K562 (cell line): ENCODE measurements at regions not wholly inside any gene's neighbourhood (a gene's known extent, or its start where the extent isn't known, plus 50 kb on each side); places are given as distances from the start of the nearest gene placed in this dataset.

Experiments used
- CHCHD3 ChIP-seq: fragments of 250-450 bp; sonication (Bioruptor Pico); IDR thresholded peaks from 2 replicates; pipeline ENCODE4 v2.1.2; 2022; ENCODE audit warnings: mild to moderate bottlenecking
- CXXC5 ChIP-seq: fragments of 250-450 bp; sonication (Bioruptor Pico); IDR thresholded peaks from 2 replicates; pipeline ENCODE4 v1.8.0; 2022; ENCODE audit warnings: inconsistent platforms, mild to moderate bottlenecking, moderate library complexity
- DDX20 ChIP-seq: fragments of 450-650 bp; IDR thresholded peaks from 2 replicates; pipeline ENCODE4 v1.6.1; 2016; ENCODE audit warnings: missing genetic modification characterization, low read depth, mild to moderate bottlenecking, missing compliant biosample characterization, moderate library complexity
- ESRRB ChIP-seq: fragments of 250-450 bp; sonication (Bioruptor Pico); IDR thresholded peaks from 2 replicates; pipeline ENCODE4 v1.5.0; 2020; ENCODE audit warnings: mild to moderate bottlenecking, moderate library complexity, borderline replicate concordance
- FOXM1 ChIP-seq, 2 experiments: fragments of 450-650 bp in 1 of 2; sonication (generic) in 1 of 2; formaldehyde crosslinking in 1 of 2; IDR thresholded peaks; 2 replicates each; pipeline versions ENCODE4 v1.6.1 to v1.9.0; 2017 to 2022; ENCODE audit warnings: low read depth in 2 of 2, mild to moderate bottlenecking in 2 of 2, missing genetic modification reagents in 1 of 2, moderate library complexity in 1 of 2
- ILK ChIP-seq: fragments of 450-650 bp; IDR thresholded peaks from 2 replicates; pipeline ENCODE4 v1.6.1; 2016; ENCODE audit warnings: missing genetic modification characterization, low read depth, mild to moderate bottlenecking, missing compliant biosample characterization, moderate library complexity, borderline replicate concordance
- LEF1 ChIP-seq: fragments of 450-650 bp; IDR thresholded peaks from 2 replicates; pipeline ENCODE4 v1.6.1; 2016; ENCODE audit warnings: mild to moderate bottlenecking
- MEF2A ChIP-seq: IDR thresholded peaks from 2 replicates; pipeline ENCODE4 v1.6.1; 2011; ENCODE audit warnings: low read depth, mild to moderate bottlenecking, low read length, moderate library complexity; ENCODE audit not compliant: control insufficient read depth
- ZBTB8A ChIP-seq: fragments of 450-650 bp; IDR thresholded peaks from 2 replicates; pipeline ENCODE4 v1.6.1; 2018; ENCODE audit warnings: mild to moderate bottlenecking, moderate library complexity; ENCODE audit not compliant: partially characterized antibody
- ZFP30 ChIP-seq: fragments of 250-450 bp; sonication (Bioruptor Pico); IDR thresholded peaks from 2 replicates; pipeline ENCODE4 v1.8.0; 2022; ENCODE audit warnings: moderate library complexity, mild to moderate bottlenecking, inconsistent platforms, borderline replicate concordance
- ZNF551 ChIP-seq: fragments of 250-450 bp; sonication (Bioruptor Pico); IDR thresholded peaks from 2 replicates; pipeline ENCODE4 v1.5.0; 2021; ENCODE audit warnings: mild to moderate bottlenecking, moderate library complexity
- TF ChIP-seq, protein P1 (sequence below), 2 experiments: fragments of 150-350 bp in 1 of 2; IDR thresholded peaks; 2 replicates each; pipeline ENCODE4 v1.6.1; 2012 to 2016; ENCODE audit warnings: low read depth in 2 of 2, low read length in 2 of 2, mild to moderate bottlenecking in 1 of 2, moderate library complexity in 1 of 2
- TF ChIP-seq, protein P2 (sequence below): sonication (generic); formaldehyde crosslinking; IDR thresholded peaks from 2 replicates; pipeline ENCODE4 v1.8.0; 2022; ENCODE audit warnings: mild to moderate bottlenecking, missing genetic modification reagents
- TF ChIP-seq, protein P3 (sequence below): fragments of 450-650 bp; IDR thresholded peaks from 2 replicates; pipeline ENCODE4 v1.6.1; 2016; ENCODE audit warnings: missing biosample characterization, missing genetic modification characterization
- TF ChIP-seq, protein P4 (sequence below): fragments of 250-450 bp; sonication (Bioruptor Pico); IDR thresholded peaks from 2 replicates; pipeline ENCODE4 v1.6.1; 2021; ENCODE audit warnings: mild to moderate bottlenecking

DNA sequence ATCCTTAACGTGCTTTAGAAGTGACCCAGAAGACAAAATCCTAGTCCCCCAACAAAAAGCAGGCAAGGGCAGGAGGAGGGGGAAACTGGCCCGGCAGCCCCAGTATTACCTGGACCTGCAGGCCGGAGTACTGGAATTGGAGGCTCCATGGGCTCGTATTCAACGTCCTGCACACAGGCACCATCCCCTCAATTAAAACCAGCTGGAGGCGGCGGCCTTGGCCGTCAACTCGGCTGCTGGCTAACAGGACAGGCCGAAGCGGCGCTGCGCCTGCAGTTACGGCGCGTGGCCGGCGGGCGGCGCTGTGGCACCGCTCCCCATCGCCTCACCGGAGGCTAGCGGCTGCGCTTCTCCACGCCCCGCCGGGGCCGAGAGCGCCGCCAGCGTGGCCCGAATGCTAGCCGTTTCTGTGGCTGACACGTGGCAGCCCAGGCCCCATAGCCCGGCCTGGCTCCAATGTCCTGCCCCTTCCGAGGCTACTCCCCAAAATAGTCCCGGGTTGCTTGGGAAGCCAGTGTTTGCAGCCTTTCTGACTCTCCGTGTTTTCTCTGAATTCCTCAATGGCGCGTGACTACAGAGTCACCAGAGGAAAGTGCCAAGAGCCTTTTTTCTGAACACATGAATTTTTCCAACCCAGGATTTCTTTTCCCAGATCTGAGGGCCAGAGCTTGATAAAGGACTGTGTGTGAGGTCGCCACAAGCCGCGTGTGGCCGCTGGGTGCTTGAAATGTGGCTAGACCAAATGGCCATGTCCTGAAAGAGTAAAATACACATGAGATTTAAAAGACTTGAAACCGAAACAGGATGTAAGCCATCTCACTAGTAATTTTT lies 82.5 kb downstream of the HHIPL2 start (continued):
- TF ChIP-seq, protein P1, sequence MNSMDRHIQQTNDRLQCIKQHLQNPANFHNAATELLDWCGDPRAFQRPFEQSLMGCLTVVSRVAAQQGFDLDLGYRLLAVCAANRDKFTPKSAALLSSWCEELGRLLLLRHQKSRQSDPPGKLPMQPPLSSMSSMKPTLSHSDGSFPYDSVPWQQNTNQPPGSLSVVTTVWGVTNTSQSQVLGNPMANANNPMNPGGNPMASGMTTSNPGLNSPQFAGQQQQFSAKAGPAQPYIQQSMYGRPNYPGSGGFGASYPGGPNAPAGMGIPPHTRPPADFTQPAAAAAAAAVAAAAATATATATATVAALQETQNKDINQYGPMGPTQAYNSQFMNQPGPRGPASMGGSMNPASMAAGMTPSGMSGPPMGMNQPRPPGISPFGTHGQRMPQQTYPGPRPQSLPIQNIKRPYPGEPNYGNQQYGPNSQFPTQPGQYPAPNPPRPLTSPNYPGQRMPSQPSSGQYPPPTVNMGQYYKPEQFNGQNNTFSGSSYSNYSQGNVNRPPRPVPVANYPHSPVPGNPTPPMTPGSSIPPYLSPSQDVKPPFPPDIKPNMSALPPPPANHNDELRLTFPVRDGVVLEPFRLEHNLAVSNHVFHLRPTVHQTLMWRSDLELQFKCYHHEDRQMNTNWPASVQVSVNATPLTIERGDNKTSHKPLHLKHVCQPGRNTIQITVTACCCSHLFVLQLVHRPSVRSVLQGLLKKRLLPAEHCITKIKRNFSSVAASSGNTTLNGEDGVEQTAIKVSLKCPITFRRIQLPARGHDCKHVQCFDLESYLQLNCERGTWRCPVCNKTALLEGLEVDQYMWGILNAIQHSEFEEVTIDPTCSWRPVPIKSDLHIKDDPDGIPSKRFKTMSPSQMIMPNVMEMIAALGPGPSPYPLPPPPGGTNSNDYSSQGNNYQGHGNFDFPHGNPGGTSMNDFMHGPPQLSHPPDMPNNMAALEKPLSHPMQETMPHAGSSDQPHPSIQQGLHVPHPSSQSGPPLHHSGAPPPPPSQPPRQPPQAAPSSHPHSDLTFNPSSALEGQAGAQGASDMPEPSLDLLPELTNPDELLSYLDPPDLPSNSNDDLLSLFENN (IDR thresholded peaks at IDR 0.05; ENCODE audit: low read depth in 2 of 2, low read length in 2 of 2): peak in 1 of 2 experiments; percentile 73; a peak in 2 of 4 replicates
- TF ChIP-seq, protein P2, sequence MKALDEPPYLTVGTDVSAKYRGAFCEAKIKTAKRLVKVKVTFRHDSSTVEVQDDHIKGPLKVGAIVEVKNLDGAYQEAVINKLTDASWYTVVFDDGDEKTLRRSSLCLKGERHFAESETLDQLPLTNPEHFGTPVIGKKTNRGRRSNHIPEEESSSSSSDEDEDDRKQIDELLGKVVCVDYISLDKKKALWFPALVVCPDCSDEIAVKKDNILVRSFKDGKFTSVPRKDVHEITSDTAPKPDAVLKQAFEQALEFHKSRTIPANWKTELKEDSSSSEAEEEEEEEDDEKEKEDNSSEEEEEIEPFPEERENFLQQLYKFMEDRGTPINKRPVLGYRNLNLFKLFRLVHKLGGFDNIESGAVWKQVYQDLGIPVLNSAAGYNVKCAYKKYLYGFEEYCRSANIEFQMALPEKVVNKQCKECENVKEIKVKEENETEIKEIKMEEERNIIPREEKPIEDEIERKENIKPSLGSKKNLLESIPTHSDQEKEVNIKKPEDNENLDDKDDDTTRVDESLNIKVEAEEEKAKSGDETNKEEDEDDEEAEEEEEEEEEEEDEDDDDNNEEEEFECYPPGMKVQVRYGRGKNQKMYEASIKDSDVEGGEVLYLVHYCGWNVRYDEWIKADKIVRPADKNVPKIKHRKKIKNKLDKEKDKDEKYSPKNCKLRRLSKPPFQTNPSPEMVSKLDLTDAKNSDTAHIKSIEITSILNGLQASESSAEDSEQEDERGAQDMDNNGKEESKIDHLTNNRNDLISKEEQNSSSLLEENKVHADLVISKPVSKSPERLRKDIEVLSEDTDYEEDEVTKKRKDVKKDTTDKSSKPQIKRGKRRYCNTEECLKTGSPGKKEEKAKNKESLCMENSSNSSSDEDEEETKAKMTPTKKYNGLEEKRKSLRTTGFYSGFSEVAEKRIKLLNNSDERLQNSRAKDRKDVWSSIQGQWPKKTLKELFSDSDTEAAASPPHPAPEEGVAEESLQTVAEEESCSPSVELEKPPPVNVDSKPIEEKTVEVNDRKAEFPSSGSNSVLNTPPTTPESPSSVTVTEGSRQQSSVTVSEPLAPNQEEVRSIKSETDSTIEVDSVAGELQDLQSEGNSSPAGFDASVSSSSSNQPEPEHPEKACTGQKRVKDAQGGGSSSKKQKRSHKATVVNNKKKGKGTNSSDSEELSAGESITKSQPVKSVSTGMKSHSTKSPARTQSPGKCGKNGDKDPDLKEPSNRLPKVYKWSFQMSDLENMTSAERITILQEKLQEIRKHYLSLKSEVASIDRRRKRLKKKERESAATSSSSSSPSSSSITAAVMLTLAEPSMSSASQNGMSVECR (CRISPR knock-in tag): peak; percentile 91
- no peak for TF ChIP-seq ZFP30
- TF ChIP-seq, protein P3, sequence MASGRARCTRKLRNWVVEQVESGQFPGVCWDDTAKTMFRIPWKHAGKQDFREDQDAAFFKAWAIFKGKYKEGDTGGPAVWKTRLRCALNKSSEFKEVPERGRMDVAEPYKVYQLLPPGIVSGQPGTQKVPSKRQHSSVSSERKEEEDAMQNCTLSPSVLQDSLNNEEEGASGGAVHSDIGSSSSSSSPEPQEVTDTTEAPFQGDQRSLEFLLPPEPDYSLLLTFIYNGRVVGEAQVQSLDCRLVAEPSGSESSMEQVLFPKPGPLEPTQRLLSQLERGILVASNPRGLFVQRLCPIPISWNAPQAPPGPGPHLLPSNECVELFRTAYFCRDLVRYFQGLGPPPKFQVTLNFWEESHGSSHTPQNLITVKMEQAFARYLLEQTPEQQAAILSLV (tag): no peak
- no peak for TF ChIP-seq ZBTB8A
- TF ChIP-seq ILK: no peak
- no peak for TF ChIP-seq MEF2A
- peak; percentile 96 for TF ChIP-seq CXXC5 (CRISPR knock-in tag)
- no peak for TF ChIP-seq ZNF551 (CRISPR knock-in tag)
- no peak for TF ChIP-seq ESRRB (CRISPR knock-in tag)
- no peak for TF ChIP-seq DDX20 (tag)
- TF ChIP-seq, protein P4, sequence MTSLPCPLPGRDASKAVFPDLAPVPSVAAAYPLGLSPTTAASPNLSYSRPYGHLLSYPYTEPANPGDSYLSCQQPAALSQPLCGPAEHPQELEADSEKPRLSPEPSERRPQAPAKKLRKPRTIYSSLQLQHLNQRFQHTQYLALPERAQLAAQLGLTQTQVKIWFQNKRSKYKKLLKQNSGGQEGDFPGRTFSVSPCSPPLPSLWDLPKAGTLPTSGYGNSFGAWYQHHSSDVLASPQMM: no peak
- peak; percentile 56; the same call in 1 of the 2 replicates for TF ChIP-seq FOXM1 (IDR thresholded peaks at IDR 0.05; ENCODE audit: low read depth)
- TF ChIP-seq FOXM1 (CRISPR knock-in tag; IDR thresholded peaks at IDR 0.05; ENCODE audit: low read depth): peak; percentile 66; the same call in 1 of the 2 replicates
- no peak for TF ChIP-seq CHCHD3
- TF ChIP-seq LEF1: peak; percentile 54
